Activated CD4-positive, alpha-beta T cell treated with anti-CD3 and anti-CD28 coated beads, Interleukin-10, Interleukin-2, amounts not matched to agents 100 ng/mL and 50 ng/mL, durations not matched to agents 16 hours and 8 hours (primary cell): ENCODE measurements at regions not wholly inside any gene's neighbourhood (a gene's known extent, or its start where the extent isn't known, plus 50 kb on each side); places are given as distances from the start of the nearest gene placed in this dataset.

Experiments used
- DNase-seq: peaks from one replicate; pipeline ENCODE4 v3.0.0-alpha.2; 2020

- no peak for DNase-seq
Observed at GRCh38 chr2:5385596-5385995, 306.6 kb upstream of the SOX11 start.

- no peak for DNase-seq
Observed at GRCh38 chr2:5387406-5387805, 304.8 kb upstream of the SOX11 start.

GRCh38 chr2:5389740-5390139 is 302.4 kb upstream of the SOX11 start:
- DNase-seq = no peak

GRCh38 chr2:5391362-5391761 is 300.8 kb upstream of the SOX11 start:
- no peak for DNase-seq

- DNase-seq = no peak
Observed at GRCh38 chr2:5392658-5393057, 299.5 kb upstream of the SOX11 start.

GRCh38 chr2:5393474-5393873 is 298.7 kb upstream of the SOX11 start:
- no peak for DNase-seq

- DNase-seq = no peak
Observed at GRCh38 chr2:5394223-5394622, 298.0 kb upstream of the SOX11 start.

- DNase-seq = no peak
Observed at GRCh38 chr2:5401115-5401657, 291.0 kb upstream of the SOX11 start.

GRCh38 chr2:5403392-5403791 is 288.8 kb upstream of the SOX11 start:
- DNase-seq = no peak

GRCh38 chr2:5409898-5410381 is 282.2 kb upstream of the SOX11 start:
- DNase-seq = no peak

- DNase-seq = no peak
Observed at GRCh38 chr2:5410991-5411700, 281.0 kb upstream of the SOX11 start.

- no peak for DNase-seq
Observed at GRCh38 chr2:5412001-5412400, 280.2 kb upstream of the SOX11 start.

- no peak for DNase-seq
Observed at GRCh38 chr2:5433855-5434254, 258.3 kb upstream of the SOX11 start.

- DNase-seq = no peak
Observed at GRCh38 chr2:5437375-5437774, 254.8 kb upstream of the SOX11 start.

- no peak for DNase-seq
Observed at GRCh38 chr2:5440174-5440573, 252.0 kb upstream of the SOX11 start.

- no peak for DNase-seq
Observed at GRCh38 chr2:5442736-5443135, 249.4 kb upstream of the SOX11 start.

- DNase-seq = no peak
Observed at GRCh38 chr2:5444168-5444567, 248.0 kb upstream of the SOX11 start.

GRCh38 chr2:5444854-5445253 is 247.3 kb upstream of the SOX11 start:
- DNase-seq = no peak

GRCh38 chr2:5449867-5450266 is 242.3 kb upstream of the SOX11 start:
- DNase-seq = no peak

GRCh38 chr2:5453220-5454050 is 238.7 kb upstream of the SOX11 start:
- no peak for DNase-seq

GRCh38 chr2:5454051-5454390 is 238.2 kb upstream of the SOX11 start:
- DNase-seq = no peak

- no peak for DNase-seq
Observed at GRCh38 chr2:5459041-5459440, 233.1 kb upstream of the SOX11 start.

GRCh38 chr2:5464657-5465056 is 227.5 kb upstream of the SOX11 start:
- no peak for DNase-seq

- DNase-seq = no peak
Observed at GRCh38 chr2:5465859-5466258, 226.3 kb upstream of the SOX11 start.
